ENCODE measurements at regions not wholly inside any gene's neighbourhood (a gene's known extent, or its start where the extent isn't known, plus 50 kb on each side); places are given as distances from the start of the nearest gene placed in this dataset.

DNA sequence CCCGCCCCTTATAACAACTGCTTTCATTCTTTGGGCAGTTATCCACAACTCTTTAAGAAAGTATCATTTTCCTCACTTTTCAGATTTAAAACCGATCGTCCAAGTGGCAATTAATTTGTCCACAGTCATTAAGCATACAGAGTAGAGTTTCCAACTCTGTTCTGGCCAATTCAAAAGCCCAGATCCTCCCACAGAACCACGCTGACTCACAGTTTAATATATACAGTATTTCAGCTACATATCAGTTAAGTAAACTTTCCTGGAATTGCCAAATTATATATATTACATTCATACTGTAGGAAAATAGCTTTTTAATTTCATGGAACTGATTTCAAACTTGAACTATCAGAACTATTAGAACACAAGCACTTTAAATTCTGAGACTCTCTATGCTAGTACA is 163.8 kb upstream of the ESRRG start:
- no peak for TF ChIP-seq RARB (CRISPR knock-in tag; IDR thresholded peaks at IDR 0.05)
- no peak for TF ChIP-seq PPARA (CRISPR knock-in tag; IDR thresholded peaks at IDR 0.05; ENCODE audit: borderline replicate concordance)
- TF ChIP-seq, protein P1, sequence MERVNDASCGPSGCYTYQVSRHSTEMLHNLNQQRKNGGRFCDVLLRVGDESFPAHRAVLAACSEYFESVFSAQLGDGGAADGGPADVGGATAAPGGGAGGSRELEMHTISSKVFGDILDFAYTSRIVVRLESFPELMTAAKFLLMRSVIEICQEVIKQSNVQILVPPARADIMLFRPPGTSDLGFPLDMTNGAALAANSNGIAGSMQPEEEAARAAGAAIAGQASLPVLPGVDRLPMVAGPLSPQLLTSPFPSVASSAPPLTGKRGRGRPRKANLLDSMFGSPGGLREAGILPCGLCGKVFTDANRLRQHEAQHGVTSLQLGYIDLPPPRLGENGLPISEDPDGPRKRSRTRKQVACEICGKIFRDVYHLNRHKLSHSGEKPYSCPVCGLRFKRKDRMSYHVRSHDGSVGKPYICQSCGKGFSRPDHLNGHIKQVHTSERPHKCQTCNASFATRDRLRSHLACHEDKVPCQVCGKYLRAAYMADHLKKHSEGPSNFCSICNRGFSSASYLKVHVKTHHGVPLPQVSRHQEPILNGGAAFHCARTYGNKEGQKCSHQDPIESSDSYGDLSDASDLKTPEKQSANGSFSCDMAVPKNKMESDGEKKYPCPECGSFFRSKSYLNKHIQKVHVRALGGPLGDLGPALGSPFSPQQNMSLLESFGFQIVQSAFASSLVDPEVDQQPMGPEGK (CRISPR knock-in tag; IDR thresholded peaks at IDR 0.05; ENCODE audit: borderline replicate concordance): no peak

Data from SK-N-SH treated with all-trans-retinoic acid at 6 μM for 48 hours (cell line).